Vagina (tissue), 2 donors: ENCODE measurements at regions not wholly inside any gene's neighbourhood (a gene's known extent, or its start where the extent isn't known, plus 50 kb on each side); places are given as distances from the start of the nearest gene placed in this dataset.

Experiments used
- DNase-seq, 2 donors: peaks; one replicate each; pipeline ENCODE4 v3.0.0-alpha.2; 2017; ENCODE audit errors: extremely low spot score in 2 of 2
- H3K27ac ChIP-seq: fragments of 200-600 bp; sonication (generic); one replicate; pipeline ENCODE4 v1.5.1; 2019
- H3K27me3 ChIP-seq: fragments of 200-600 bp; sonication (generic); one replicate; pipeline ENCODE4 v1.5.1; 2019
- H3K36me3 ChIP-seq, 2 donors: fragments of 200-600 bp; sonication (generic); one replicate each; pipeline ENCODE4 v1.5.1; 2017 to 2019
- H3K4me1 ChIP-seq: fragments of 200-600 bp; sonication (generic); one replicate; pipeline ENCODE4 v1.5.1; 2019
- H3K4me3 ChIP-seq, 2 donors: fragments of 200-600 bp; sonication (generic); 1 replicate in 1 of 2; 2 replicates in 1 of 2; pipeline ENCODE4 v1.5.1; 2016 to 2019
- H3K9me3 ChIP-seq: fragments of 200-600 bp; sonication (generic); one replicate; pipeline ENCODE4 v1.5.1; 2019
- POLR2A ChIP-seq, 2 donors: fragments of 450-650 bp; IDR thresholded peaks; one replicate each; pipeline ENCODE4 v1.6.1; 2017; ENCODE audit warnings: antibody characterized with exemption in 2 of 2, mild to moderate bottlenecking in 2 of 2, moderate library complexity in 2 of 2
- POLR2AphosphoS5 ChIP-seq, 2 donors: sonication (generic); formaldehyde crosslinking; IDR thresholded peaks; one replicate each; pipeline ENCODE4 v1.9.0; 2017; ENCODE audit warnings: antibody characterized with exemption in 2 of 2, mild to moderate bottlenecking in 2 of 2, low read depth in 1 of 2; ENCODE audit not compliant: insufficient read depth in 1 of 2
- intact Hi-C: fragments of 100-400 bp; cut with DNase I; formaldehyde crosslinking; loops from one replicate; pipeline ENCODE4 v1.15.1; 2023
- TF ChIP-seq, protein P1 (sequence below), 3 experiments: fragments of 450-650 bp in 2 of 3; fragments of 200-600 bp in 1 of 3; sonication (generic) in 1 of 3; IDR thresholded peaks; one replicate each; pipeline ENCODE4 v1.5.1; 2017 to 2019; ENCODE audit warnings: antibody characterized with exemption in 3 of 3, mild to moderate bottlenecking in 2 of 3, moderate library complexity in 2 of 3

DNA sequence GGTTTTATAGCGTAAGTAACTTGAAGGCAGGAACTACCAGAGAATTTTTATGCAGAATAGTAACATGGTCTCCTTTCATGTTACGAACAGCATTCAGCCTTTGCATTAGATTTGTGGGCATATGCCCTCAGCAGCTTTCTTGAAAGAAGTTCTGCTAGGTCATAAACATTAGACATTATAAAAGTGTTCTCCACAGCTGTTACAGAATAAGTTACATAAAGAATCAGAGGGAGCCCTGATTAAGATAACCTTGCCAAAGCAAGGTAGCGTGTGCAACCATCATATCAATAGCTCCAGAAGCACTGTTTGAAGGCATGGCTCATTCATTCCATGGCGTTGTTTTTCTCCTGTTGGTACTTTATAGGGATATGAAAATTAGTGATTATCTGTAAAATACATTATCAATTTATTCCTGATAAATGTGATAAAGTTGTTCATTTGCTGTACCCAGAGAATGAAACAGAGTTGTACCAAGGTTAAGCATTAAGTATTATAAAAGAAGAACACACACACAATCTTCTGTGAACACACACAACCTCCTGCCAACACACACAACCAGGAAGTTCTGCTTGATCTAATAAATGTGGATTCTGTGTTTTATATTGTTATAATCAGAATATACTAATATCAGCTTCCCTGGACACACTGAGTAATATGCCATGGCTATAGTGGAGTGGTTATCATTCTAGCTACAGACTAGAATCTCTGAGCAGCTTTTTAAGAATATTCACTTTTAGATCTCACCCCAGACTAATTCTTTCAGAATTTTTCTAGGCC, 286.7 kb upstream of the SLC39A10 start:
- H3K4me1 ChIP-seq = no peaks in the 10 kb centered on the region
- no peaks in the 10 kb centered on the region for H3K27me3 ChIP-seq
- H3K9me3 ChIP-seq = no peaks in the 10 kb centered on the region
- H3K36me3 ChIP-seq = no peaks in the 10 kb centered on the region
- no peak for DNase-seq
- intact Hi-C loops = no loop called here
- H3K27ac ChIP-seq = no peak overlapping the region
- TF ChIP-seq, protein P1, sequence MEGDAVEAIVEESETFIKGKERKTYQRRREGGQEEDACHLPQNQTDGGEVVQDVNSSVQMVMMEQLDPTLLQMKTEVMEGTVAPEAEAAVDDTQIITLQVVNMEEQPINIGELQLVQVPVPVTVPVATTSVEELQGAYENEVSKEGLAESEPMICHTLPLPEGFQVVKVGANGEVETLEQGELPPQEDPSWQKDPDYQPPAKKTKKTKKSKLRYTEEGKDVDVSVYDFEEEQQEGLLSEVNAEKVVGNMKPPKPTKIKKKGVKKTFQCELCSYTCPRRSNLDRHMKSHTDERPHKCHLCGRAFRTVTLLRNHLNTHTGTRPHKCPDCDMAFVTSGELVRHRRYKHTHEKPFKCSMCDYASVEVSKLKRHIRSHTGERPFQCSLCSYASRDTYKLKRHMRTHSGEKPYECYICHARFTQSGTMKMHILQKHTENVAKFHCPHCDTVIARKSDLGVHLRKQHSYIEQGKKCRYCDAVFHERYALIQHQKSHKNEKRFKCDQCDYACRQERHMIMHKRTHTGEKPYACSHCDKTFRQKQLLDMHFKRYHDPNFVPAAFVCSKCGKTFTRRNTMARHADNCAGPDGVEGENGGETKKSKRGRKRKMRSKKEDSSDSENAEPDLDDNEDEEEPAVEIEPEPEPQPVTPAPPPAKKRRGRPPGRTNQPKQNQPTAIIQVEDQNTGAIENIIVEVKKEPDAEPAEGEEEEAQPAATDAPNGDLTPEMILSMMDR (IDR thresholded peaks at IDR 0.05) = no peak
- TF ChIP-seq POLR2AphosphoS5 (IDR thresholded peaks at IDR 0.05; ENCODE audit: insufficient read depth in 1 of 2, low read depth in 1 of 2) (no peak), POLR2A (IDR thresholded peaks at IDR 0.05) (no peak)
- no peak overlapping the region for H3K4me3 ChIP-seq

DNA sequence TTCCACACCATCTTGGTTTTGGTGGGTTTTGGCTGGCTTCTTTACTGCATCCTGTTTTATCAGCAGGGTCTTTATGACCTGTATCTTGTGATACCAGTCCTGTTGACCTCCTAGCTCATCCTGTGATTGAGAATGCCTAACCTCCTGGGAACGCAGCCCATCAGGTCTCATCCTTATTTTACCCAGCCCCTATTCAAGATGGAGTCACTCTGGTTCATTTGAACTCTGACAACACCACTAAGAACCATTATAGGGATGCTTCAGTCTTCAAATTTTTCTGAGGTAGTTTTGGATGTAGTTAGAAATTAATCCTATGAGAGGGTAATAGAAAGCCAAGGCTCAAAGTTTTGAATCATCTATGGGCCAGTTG, 287.8 kb upstream of the SLC39A10 start:
- no peak overlapping the region for H3K27ac ChIP-seq

DNA sequence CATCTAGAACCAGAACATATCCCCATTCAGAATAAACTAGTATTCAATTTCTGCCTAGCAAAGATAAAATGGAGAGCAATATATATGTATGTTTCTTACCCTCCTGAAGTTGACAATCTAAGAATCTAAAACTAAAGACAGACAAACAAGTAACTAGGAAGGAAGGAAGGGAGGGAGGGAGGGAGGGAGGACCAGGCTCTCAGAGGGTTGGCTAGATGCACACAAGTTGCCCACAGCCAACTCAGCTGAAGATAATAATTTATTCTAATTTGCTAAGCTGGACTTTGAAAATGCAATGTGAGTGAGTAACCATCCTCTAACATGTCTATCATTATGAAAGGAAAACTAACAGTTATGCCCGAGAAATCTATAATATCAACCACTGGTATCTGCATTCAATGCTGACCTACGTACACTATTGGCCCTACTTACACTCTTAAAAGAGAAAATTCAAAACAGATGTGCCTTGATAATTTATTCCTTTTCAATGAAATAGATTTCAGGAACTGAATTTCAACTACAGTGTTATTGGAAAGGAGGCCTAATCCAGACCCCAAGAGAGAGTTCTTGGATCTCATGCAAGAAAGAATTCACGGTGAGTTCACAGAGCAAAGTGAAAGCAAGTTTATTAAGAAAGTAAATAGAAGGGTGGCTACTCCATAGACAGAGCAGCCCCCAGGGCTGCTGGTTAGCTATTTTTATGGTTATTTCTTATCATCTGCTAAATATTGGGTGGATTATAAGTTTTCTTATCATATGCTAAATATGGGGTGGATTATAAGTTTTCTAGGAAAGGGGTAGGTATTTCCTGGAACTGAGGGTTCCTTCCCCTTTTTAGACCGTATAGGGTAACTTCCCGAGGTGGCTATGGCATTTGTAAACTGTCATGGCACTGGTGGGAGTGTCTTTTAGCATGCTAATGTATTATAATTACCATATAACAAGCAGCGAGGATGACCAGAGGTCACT, 288.5 kb upstream of the SLC39A10 start:
- H3K4me3 ChIP-seq = no peak overlapping the region
- intact Hi-C loops = no loop called here
- no peaks in the 10 kb centered on the region for H3K9me3 ChIP-seq
- H3K4me1 ChIP-seq = no peaks in the 10 kb centered on the region
- no peak for DNase-seq
- TF ChIP-seq, protein P1 (IDR thresholded peaks at IDR 0.05) = no peak
- TF ChIP-seq POLR2A (IDR thresholded peaks at IDR 0.05) (no peak), POLR2AphosphoS5 (IDR thresholded peaks at IDR 0.05; ENCODE audit: insufficient read depth in 1 of 2, low read depth in 1 of 2) (no peak)
- no peaks in the 10 kb centered on the region for H3K27me3 ChIP-seq
- no peak overlapping the region for H3K27ac ChIP-seq
- no peaks in the 10 kb centered on the region for H3K36me3 ChIP-seq

More for the DNA sequence above, 287.8 kb upstream of the SLC39A10 start:
- TF ChIP-seq, protein P1 (IDR thresholded peaks at IDR 0.05) = no peak
- TF ChIP-seq POLR2AphosphoS5 (IDR thresholded peaks at IDR 0.05; ENCODE audit: insufficient read depth in 1 of 2, low read depth in 1 of 2) (no peak), POLR2A (IDR thresholded peaks at IDR 0.05) (no peak)
- H3K4me1 ChIP-seq = no peaks in the 10 kb centered on the region
- H3K36me3 ChIP-seq = no peaks in the 10 kb centered on the region
- no peak overlapping the region for H3K4me3 ChIP-seq
- H3K9me3 ChIP-seq = no peaks in the 10 kb centered on the region
- H3K27me3 ChIP-seq = no peaks in the 10 kb centered on the region
- no peak for DNase-seq
- intact Hi-C loops = no loop called here

DNA sequence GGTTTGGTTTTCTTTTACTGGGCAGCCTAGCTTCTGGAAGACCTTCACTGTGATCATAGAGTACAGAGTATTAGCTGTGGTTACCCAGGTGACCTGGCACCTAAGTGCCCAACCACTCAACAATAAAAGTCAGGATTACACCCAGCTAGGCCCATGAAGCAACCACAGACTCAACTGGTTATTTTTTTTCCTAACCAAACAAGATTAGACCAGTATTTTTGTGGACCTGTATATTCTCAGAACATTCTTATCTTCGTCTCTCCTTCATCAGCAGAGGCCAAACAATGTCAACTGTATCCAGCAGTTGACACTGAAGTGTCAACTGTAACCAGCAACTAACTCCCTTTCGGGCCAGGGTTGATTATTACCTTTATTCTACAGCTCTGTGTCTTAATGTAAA, 289.2 kb upstream of the SLC39A10 start:
- no peak overlapping the region for H3K27ac ChIP-seq
- no peaks in the 10 kb centered on the region for H3K9me3 ChIP-seq
- no peaks in the 10 kb centered on the region for H3K4me1 ChIP-seq
- TF ChIP-seq POLR2AphosphoS5 (IDR thresholded peaks at IDR 0.05; ENCODE audit: insufficient read depth in 1 of 2, low read depth in 1 of 2) (no peak), POLR2A (IDR thresholded peaks at IDR 0.05) (no peak)
- TF ChIP-seq, protein P1 (IDR thresholded peaks at IDR 0.05) = no peak
- intact Hi-C loops = no loop called here
- no peak overlapping the region for H3K4me3 ChIP-seq
- no peaks in the 10 kb centered on the region for H3K27me3 ChIP-seq
- no peaks in the 10 kb centered on the region for H3K36me3 ChIP-seq
- DNase-seq = no peak
